Right atrium auricular region (tissue), 2 donors: ENCODE measurements at regions not wholly inside any gene's neighbourhood (a gene's known extent, or its start where the extent isn't known, plus 50 kb on each side); places are given as distances from the start of the nearest gene placed in this dataset.

Experiments used
- DNase-seq: peaks from one replicate; pipeline ENCODE4 v3.0.0-alpha.2; 2019; ENCODE audit warnings: low spot score
- H3K27ac ChIP-seq, 2 donors: fragments of 200-600 bp; sonication (generic); 1 replicate in 1 of 2; 2 replicates in 1 of 2; pipeline ENCODE4 v1.5.1; 2016 to 2019
- H3K27me3 ChIP-seq, 2 donors: fragments of 200-600 bp; sonication (generic); one replicate each; pipeline versions ENCODE4 v1.5.1 to v1.6.0; 2017 to 2019
- H3K36me3 ChIP-seq: fragments of 200-600 bp; sonication (generic); one replicate; pipeline ENCODE4 v1.5.1; 2016
- H3K4me1 ChIP-seq, 2 donors: fragments of 200-600 bp; sonication (generic); one replicate each; pipeline versions ENCODE4 v1.5.1 to v1.6.0; 2017 to 2019
- H3K4me3 ChIP-seq, 2 donors: fragments of 200-600 bp; sonication (generic); 1 replicate in 1 of 2; 2 replicates in 1 of 2; pipeline ENCODE4 v1.5.1; 2017 to 2019; ENCODE audit warnings: mild to moderate bottlenecking in 1 of 2, moderate library complexity in 1 of 2
- H3K9me3 ChIP-seq, 2 donors: fragments of 200-600 bp; sonication (generic); one replicate each; pipeline ENCODE4 v1.5.1; 2019
- CTCF ChIP-seq, 2 donors: fragments of 200-600 bp; sonication (generic); IDR thresholded peaks; one replicate each; pipeline ENCODE4 v1.5.1; 2019; ENCODE audit warnings: antibody characterized with exemption in 2 of 2

- no peak for DNase-seq
Measured at GRCh38 chr11:71331631-71332030, 79.3 kb upstream of the SHANK2 start.

DNA sequence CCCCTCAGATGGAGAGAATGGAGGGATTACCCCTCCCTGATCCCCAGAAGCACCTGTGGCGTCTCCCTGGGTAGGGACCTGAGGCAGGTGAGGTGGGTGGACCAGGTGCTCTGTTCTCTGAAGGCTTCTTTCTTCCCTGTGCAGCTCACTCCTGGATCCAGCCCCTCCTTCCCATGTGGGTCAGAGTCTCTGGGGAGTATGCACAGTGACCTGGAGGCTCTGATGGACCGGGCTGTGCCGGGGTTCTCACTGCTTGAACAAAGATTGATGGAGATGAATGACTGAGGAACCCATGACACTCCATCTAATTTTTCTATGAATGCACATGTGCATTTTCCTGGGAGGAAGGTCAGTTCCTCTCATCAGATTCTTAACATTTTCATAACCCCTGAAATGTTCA, 78.6 kb upstream of the SHANK2 start:
- Histone ChIP-seq H3K4me3 (no peak overlapping the region), H3K9me3 (no peaks in the 10 kb centered on the region), H3K27ac (no peak overlapping the region), H3K4me1 (no peaks in the 10 kb centered on the region), H3K36me3 (no peaks in the 10 kb centered on the region), H3K27me3 (no peaks in the 10 kb centered on the region)
- no peak for DNase-seq
- TF ChIP-seq CTCF (IDR thresholded peaks at IDR 0.05): no peak

More at GRCh38 chr11:71331631-71332030, 79.3 kb upstream of the SHANK2 start:
- H3K9me3 ChIP-seq: no peaks in the 10 kb centered on the region
- no peaks in the 10 kb centered on the region for H3K27me3 ChIP-seq
- H3K4me3 ChIP-seq: no peak overlapping the region
- H3K36me3 ChIP-seq: no peaks in the 10 kb centered on the region
- TF ChIP-seq CTCF (IDR thresholded peaks at IDR 0.05): no peak
- H3K27ac ChIP-seq: no peak overlapping the region
- H3K4me1 ChIP-seq: no peaks in the 10 kb centered on the region

DNA sequence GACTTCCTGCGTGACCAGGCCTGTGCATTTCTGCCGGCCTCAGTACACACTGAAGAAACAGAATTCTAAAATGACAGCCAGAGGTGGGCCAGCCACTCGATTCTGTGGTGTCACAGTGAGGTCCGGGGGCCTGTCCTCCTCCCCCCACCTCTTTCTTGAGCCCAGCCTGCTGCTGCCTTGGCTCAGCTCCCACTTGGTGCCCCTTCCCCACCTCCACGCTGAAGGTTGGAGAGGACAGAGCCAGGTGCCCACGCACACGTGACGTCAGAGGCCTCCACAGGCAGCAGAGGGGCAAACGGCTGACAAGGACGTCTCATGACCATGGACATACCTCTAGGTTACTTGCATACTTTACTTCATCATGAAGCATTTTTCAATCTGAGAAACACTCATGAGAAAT, 78.0 kb upstream of the SHANK2 start:
- Histone ChIP-seq H3K4me1 (no peaks in the 10 kb centered on the region), H3K27ac (no peak overlapping the region), H3K4me3 (no peak overlapping the region), H3K9me3 (no peaks in the 10 kb centered on the region), H3K36me3 (no peaks in the 10 kb centered on the region), H3K27me3 (no peaks in the 10 kb centered on the region)
- TF ChIP-seq CTCF (IDR thresholded peaks at IDR 0.05): no peak
- DNase-seq: no peak

DNA sequence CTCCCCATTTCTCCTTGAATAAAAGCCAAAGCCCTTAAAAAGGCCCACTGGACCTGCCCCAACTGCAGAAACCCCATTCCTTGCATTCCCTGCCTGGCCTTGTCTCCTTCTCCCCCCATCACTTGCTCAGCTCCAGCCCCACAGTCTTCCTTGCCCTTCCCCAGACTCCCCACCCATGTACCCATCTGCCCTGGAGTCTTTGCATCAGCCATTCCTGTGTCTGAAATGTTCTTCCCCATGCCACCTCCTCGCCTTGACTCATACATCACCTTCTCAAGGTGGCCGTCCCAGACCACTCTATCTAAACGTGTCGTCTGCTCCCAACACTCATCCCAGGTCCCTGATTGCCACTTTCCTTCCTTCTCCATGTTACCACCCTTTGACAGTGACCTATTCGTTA, 77.4 kb upstream of the SHANK2 start:
- no peak for TF ChIP-seq CTCF (IDR thresholded peaks at IDR 0.05)
- Histone ChIP-seq H3K27ac (no peak overlapping the region), H3K4me3 (no peak overlapping the region), H3K9me3 (no peaks in the 10 kb centered on the region), H3K36me3 (no peaks in the 10 kb centered on the region), H3K27me3 (no peaks in the 10 kb centered on the region), H3K4me1 (no peaks in the 10 kb centered on the region)
- DNase-seq: no peak

GRCh38 chr11:71329165-71329510, 76.8 kb upstream of the SHANK2 start:
- no peaks in the 10 kb centered on the region for H3K4me1 ChIP-seq
- H3K4me3 ChIP-seq: no peak overlapping the region
- no peak for TF ChIP-seq CTCF (IDR thresholded peaks at IDR 0.05)
- H3K27me3 ChIP-seq: no peaks in the 10 kb centered on the region
- no peaks in the 10 kb centered on the region for H3K9me3 ChIP-seq
- no peak for DNase-seq
- no peaks in the 10 kb centered on the region for H3K36me3 ChIP-seq
- no peak overlapping the region for H3K27ac ChIP-seq

GRCh38 chr11:71327156-71328085, 75.0 kb upstream of the SHANK2 start:
- Histone ChIP-seq H3K4me3 (no peak overlapping the region), H3K27ac (no peak overlapping the region), H3K27me3 (no peaks in the 10 kb centered on the region), H3K4me1 (no peaks in the 10 kb centered on the region), H3K36me3 (no peaks in the 10 kb centered on the region), H3K9me3 (no peaks in the 10 kb centered on the region)
- no peak for TF ChIP-seq CTCF (IDR thresholded peaks at IDR 0.05)
- no peak for DNase-seq
